ENCODE measurements at regions not wholly inside any gene's neighbourhood (a gene's known extent, or its start where the extent isn't known, plus 50 kb on each side); places are given as distances from the start of the nearest gene placed in this dataset.

- no peak for TF ChIP-seq CTCF (IDR thresholded peaks at IDR 0.05)
Observed at GRCh38 chr16:35144212-35144932, 1685.0 kb downstream of the TP53TG3F start.

- TF ChIP-seq CTCF (IDR thresholded peaks at IDR 0.05), result no peak
Observed at GRCh38 chr16:35146031-35146710, 1686.8 kb downstream of the TP53TG3F start.

- no peak for TF ChIP-seq CTCF (IDR thresholded peaks at IDR 0.05)
Observed at GRCh38 chr16:35146723-35147458, 1687.5 kb downstream of the TP53TG3F start.

- no peak for TF ChIP-seq CTCF (IDR thresholded peaks at IDR 0.05)
Observed at GRCh38 chr16:35147556-35148504, 1688.4 kb downstream of the TP53TG3F start.

GRCh38 chr16:35148748-35149147 is 1689.3 kb downstream of the TP53TG3F start:
- TF ChIP-seq CTCF (IDR thresholded peaks at IDR 0.05), result no peak

GRCh38 chr16:35149550-35149949 is 1690.1 kb downstream of the TP53TG3F start:
- TF ChIP-seq CTCF (IDR thresholded peaks at IDR 0.05), result no peak

GRCh38 chr16:35150805-35151312 is 1691.4 kb downstream of the TP53TG3F start:
- TF ChIP-seq CTCF (IDR thresholded peaks at IDR 0.05), result no peak
